CD8-positive, alpha-beta memory T cell (primary cell): ENCODE measurements at regions not wholly inside any gene's neighbourhood (a gene's known extent, or its start where the extent isn't known, plus 50 kb on each side); places are given as distances from the start of the nearest gene placed in this dataset.
"Not testable (repeated sequence)": the region's sequence is repeated elsewhere in the genome, so short reads cannot be mapped to it uniquely, and the experiment has no call there.

Source experiments
- CTCF ChIA-PET: fragments of 350-600 bp; sonication (Branson Sonifier 250); formaldehyde crosslinking; loops from one replicate; lab custom pipeline; 2021; ENCODE audit warnings: antibody characterized with exemption; lab: Charles Lee
- POLR2A ChIA-PET: fragments of 350-600 bp; sonication (Branson Sonifier 250); formaldehyde crosslinking; loops from one replicate; lab custom pipeline; 2021; ENCODE audit warnings: antibody characterized with exemption; lab: Charles Lee
- DNase-seq, 5 donors: peaks; one replicate each; pipeline versions ENCODE4 v3.0.0 to v3.0.0-alpha.2; 2020 to 2022; ENCODE audit warnings: mixed read lengths in 1 of 5
- H3K27ac ChIP-seq: one replicate; pipeline ENCODE4 v1.7.0; 2013; ENCODE audit warnings: low read depth, mild to moderate bottlenecking, low read length, moderate library complexity
- H3K27me3 ChIP-seq: 2 replicates; pipeline ENCODE4 v1.7.0; 2013; ENCODE audit warnings: low read length, mild to moderate bottlenecking; ENCODE audit not compliant: insufficient read depth, poor library complexity, severe bottlenecking
- H3K36me3 ChIP-seq: 2 replicates; pipeline ENCODE4 v1.7.0; 2013; ENCODE audit warnings: mild to moderate bottlenecking, low read length, moderate library complexity; ENCODE audit not compliant: insufficient read depth
- H3K4me1 ChIP-seq: 2 replicates; pipeline ENCODE4 v1.7.0; 2013; ENCODE audit warnings: mild to moderate bottlenecking, low read length, moderate library complexity; ENCODE audit not compliant: insufficient read depth
- H3K4me3 ChIP-seq: 2 replicates; pipeline ENCODE4 v1.7.0; 2013; ENCODE audit warnings: mild to moderate bottlenecking, low read length
- H3K9me3 ChIP-seq: 2 replicates; pipeline ENCODE4 v1.7.0; 2013; ENCODE audit warnings: mild to moderate bottlenecking, low read length
- H3K27ac Mint-ChIP-seq, 8 donors: one replicate each; pipeline ENCODE4 v1.8.0; 2020 to 2021; ENCODE audit warnings: mixed read lengths in 8 of 8, mild to moderate bottlenecking in 6 of 8, inconsistent platforms in 3 of 8, moderate library complexity in 3 of 8
- H3K27me3 Mint-ChIP-seq, 2 donors: one replicate each; pipeline ENCODE4 v1.8.0; 2020 to 2021; ENCODE audit warnings: mixed read lengths in 2 of 2, mild to moderate bottlenecking in 1 of 2, moderate library complexity in 1 of 2
- H3K36me3 Mint-ChIP-seq, 3 donors: one replicate each; pipeline ENCODE4 v1.8.0; 2020 to 2021; ENCODE audit warnings: mixed read lengths in 3 of 3, inconsistent platforms in 1 of 3, mild to moderate bottlenecking in 1 of 3
- H3K4me1 Mint-ChIP-seq, 3 donors: one replicate each; pipeline ENCODE4 v1.8.0; 2020 to 2021; ENCODE audit warnings: mixed read lengths in 3 of 3, inconsistent platforms in 1 of 3, mild to moderate bottlenecking in 1 of 3
- H3K4me3 Mint-ChIP-seq, 7 donors: one replicate each; pipeline ENCODE4 v1.8.0; 2020 to 2021; ENCODE audit warnings: mixed read lengths in 7 of 7, mild to moderate bottlenecking in 6 of 7, moderate library complexity in 4 of 7, inconsistent platforms in 2 of 7
- H3K9me3 Mint-ChIP-seq, 5 donors: one replicate each; pipeline ENCODE4 v1.8.0; 2020 to 2022; ENCODE audit warnings: mixed read lengths in 5 of 5, mild to moderate bottlenecking in 3 of 5, moderate library complexity in 2 of 5, inconsistent platforms in 1 of 5

GRCh38 chr3:106522397-106522796 is 653.6 kb upstream of the CBLB start:
- peaks cover 0 to 2% of the 10 kb centered on the region in 2 donors for H3K27me3 Mint-ChIP-seq
- Histone ChIP-seq H3K4me3 (no peak overlapping the region), H3K27me3 (no peaks in the 10 kb centered on the region), H3K36me3 (no peaks in the 10 kb centered on the region), H3K4me1 (no peaks in the 10 kb centered on the region), H3K9me3 (no peaks in the 10 kb centered on the region), H3K27ac (no peak overlapping the region)
- no peaks in the 10 kb centered on the region for H3K36me3 Mint-ChIP-seq
- POLR2A ChIA-PET = no interaction called here
- H3K9me3 Mint-ChIP-seq = peaks cover 0 to 2% (median 0%) of the 10 kb centered on the region in 5 donors
- no peak overlapping the region for H3K27ac Mint-ChIP-seq
- no peak overlapping the region for H3K4me3 Mint-ChIP-seq
- DNase-seq = no peak
- CTCF ChIA-PET = no interaction called here
- no peaks in the 10 kb centered on the region for H3K4me1 Mint-ChIP-seq

- Mint-ChIP-seq H3K36me3 (peaks cover 0 to 4% (median 0%) of the 10 kb centered on the region in 3 donors), H3K27ac (no peak overlapping the region), H3K4me1 (peaks cover 7 to 8% (median 8%) of the 10 kb centered on the region in 3 donors), H3K9me3 (peaks cover 0 to 3% (median 2%) of the 10 kb centered on the region in 5 donors), H3K4me3 (no peak overlapping the region), H3K27me3 (no peaks in the 10 kb centered on the region)
- H3K4me3 ChIP-seq = no peak overlapping the region
- H3K36me3 ChIP-seq = no peaks in the 10 kb centered on the region
- no peaks in the 10 kb centered on the region for H3K9me3 ChIP-seq
- H3K27me3 ChIP-seq = no peaks in the 10 kb centered on the region
- ChIA-PET POLR2A (no interaction called here), CTCF (no interaction called here)
- no peaks in the 10 kb centered on the region for H3K4me1 ChIP-seq
- DNase-seq = no peak
- H3K27ac ChIP-seq = no peak overlapping the region
Observed at GRCh38 chr3:106528932-106529331, 660.1 kb upstream of the CBLB start.

GRCh38 chr3:106529738-106530137 is 660.9 kb upstream of the CBLB start:
- Mint-ChIP-seq H3K27ac (no peak overlapping the region), H3K4me1 (peaks cover 14 to 16% (median 15%) of the 10 kb centered on the region in 3 donors), H3K9me3 (peaks cover 0 to 7% (median 2%) of the 10 kb centered on the region in 5 donors), H3K4me3 (no peak overlapping the region), H3K27me3 (no peaks in the 10 kb centered on the region), H3K36me3 (peaks cover 0 to 6% (median 0%) of the 10 kb centered on the region in 3 donors)
- H3K9me3 ChIP-seq = no peaks in the 10 kb centered on the region
- H3K27ac ChIP-seq = no peak overlapping the region
- H3K4me3 ChIP-seq = no peak overlapping the region
- no peak for DNase-seq
- POLR2A ChIA-PET = no interaction called here
- H3K4me1 ChIP-seq = no peaks in the 10 kb centered on the region
- H3K27me3 ChIP-seq = no peaks in the 10 kb centered on the region
- no peaks in the 10 kb centered on the region for H3K36me3 ChIP-seq
- CTCF ChIA-PET = no interaction called here

- no peaks in the 10 kb centered on the region for H3K9me3 ChIP-seq
- Mint-ChIP-seq H3K27ac (no peak overlapping the region), H3K36me3 (peaks cover 0 to 10% (median 0%) of the 10 kb centered on the region in 3 donors), H3K4me3 (no peak overlapping the region), H3K4me1 (peaks cover 14 to 21% (median 20%) of the 10 kb centered on the region in 3 donors), H3K27me3 (no peaks in the 10 kb centered on the region), H3K9me3 (peaks cover 0 to 10% (median 5%) of the 10 kb centered on the region in 5 donors)
- no peak overlapping the region for H3K4me3 ChIP-seq
- H3K27ac ChIP-seq = no peak overlapping the region
- ChIA-PET POLR2A (no interaction called here), CTCF (no interaction called here)
- no peak for DNase-seq
- H3K36me3 ChIP-seq = no peaks in the 10 kb centered on the region
- no peaks in the 10 kb centered on the region for H3K4me1 ChIP-seq
- H3K27me3 ChIP-seq = no peaks in the 10 kb centered on the region
Observed at GRCh38 chr3:106530367-106530766, 661.6 kb upstream of the CBLB start.

GRCh38 chr3:106531771-106532329 is 663.0 kb upstream of the CBLB start:
- DNase-seq, H3K27me3 Mint-ChIP-seq, H3K27me3 ChIP-seq, H3K4me3 ChIP-seq, POLR2A ChIA-PET, H3K36me3 ChIP-seq, CTCF ChIA-PET, H3K27ac ChIP-seq, H3K9me3 ChIP-seq, H3K4me3 Mint-ChIP-seq, H3K4me1 ChIP-seq, H3K27ac Mint-ChIP-seq: not testable (repeated sequence)
- Mint-ChIP-seq H3K4me1 (peaks cover 14 to 21% (median 20%) of the 10 kb centered on the region in 3 donors), H3K36me3 (peaks cover 0 to 25% (median 2%) of the 10 kb centered on the region in 3 donors), H3K9me3 (peaks cover 9 to 16% (median 13%) of the 10 kb centered on the region in 5 donors)

- Histone ChIP-seq H3K27me3 (no peaks in the 10 kb centered on the region), H3K27ac (no peak overlapping the region), H3K36me3 (no peaks in the 10 kb centered on the region), H3K9me3 (no peaks in the 10 kb centered on the region), H3K4me3 (no peak overlapping the region), H3K4me1 (no peaks in the 10 kb centered on the region)
- ChIA-PET CTCF (no interaction called here), POLR2A (no interaction called here)
- Mint-ChIP-seq H3K9me3 (peaks cover 11 to 21% (median 18%) of the 10 kb centered on the region in 5 donors), H3K4me1 (peaks cover 14 to 21% (median 20%) of the 10 kb centered on the region in 3 donors), H3K4me3 (no peak overlapping the region), H3K27ac (peak overlapping the region in 5 of 8 donors; percentile 30 to 83 (median 56)), H3K36me3 (peaks cover 0 to 38% (median 2%) of the 10 kb centered on the region in 3 donors), H3K27me3 (no peaks in the 10 kb centered on the region)
- no peak for DNase-seq
Observed at GRCh38 chr3:106533093-106533787, 664.4 kb upstream of the CBLB start.

- H3K4me3 ChIP-seq = no peak overlapping the region
- Mint-ChIP-seq H3K9me3 (peaks cover 13 to 21% (median 20%) of the 10 kb centered on the region in 5 donors), H3K36me3 (peaks cover 0 to 43% (median 4%) of the 10 kb centered on the region in 3 donors), H3K27ac (peak overlapping the region in 5 of 8 donors; percentile 30 to 83 (median 55)), H3K27me3 (no peaks in the 10 kb centered on the region), H3K4me1 (peaks cover 14 to 21% (median 20%) of the 10 kb centered on the region in 3 donors), H3K4me3 (peak overlapping the region in 3 of 7 donors; percentile 13 to 36 (median 26))
- no peaks in the 10 kb centered on the region for H3K36me3 ChIP-seq
- no peaks in the 10 kb centered on the region for H3K9me3 ChIP-seq
- no peak for DNase-seq
- ChIA-PET POLR2A (no interaction called here), CTCF (no interaction called here)
- no peaks in the 10 kb centered on the region for H3K4me1 ChIP-seq
- no peaks in the 10 kb centered on the region for H3K27me3 ChIP-seq
- no peak overlapping the region for H3K27ac ChIP-seq
Observed at GRCh38 chr3:106533788-106534160, 665.0 kb upstream of the CBLB start.

GRCh38 chr3:106534206-106534605 is 665.4 kb upstream of the CBLB start:
- no peaks in the 10 kb centered on the region for H3K27me3 ChIP-seq
- Mint-ChIP-seq H3K27ac (peak overlapping the region in 4 of 8 donors; percentile 22 to 56 (median 34)), H3K36me3 (peaks cover 0 to 43% (median 4%) of the 10 kb centered on the region in 3 donors), H3K4me3 (peak overlapping the region in 2 of 7 donors; percentile 26 to 42), H3K27me3 (no peaks in the 10 kb centered on the region), H3K4me1 (peaks cover 14 to 21% (median 20%) of the 10 kb centered on the region in 3 donors), H3K9me3 (peaks cover 13 to 21% (median 20%) of the 10 kb centered on the region in 5 donors)
- DNase-seq = peak; percentile 3 to 74 (median 42)
- no peaks in the 10 kb centered on the region for H3K4me1 ChIP-seq
- CTCF ChIA-PET = no interaction called here
- no peak overlapping the region for H3K27ac ChIP-seq
- H3K4me3 ChIP-seq = no peak overlapping the region
- POLR2A ChIA-PET = interaction anchor here (0.6 kb wide), 1 partner anchor 95 kb away, joined by 7 read pairs; no protein-coding TSS in a partner anchor
- no peaks in the 10 kb centered on the region for H3K36me3 ChIP-seq
- no peaks in the 10 kb centered on the region for H3K9me3 ChIP-seq
